CD14-positive monocyte (primary cell): ENCODE measurements at regions not wholly inside any gene's neighbourhood (a gene's known extent, or its start where the extent isn't known, plus 50 kb on each side); places are given as distances from the start of the nearest gene placed in this dataset.

Source experiments
- DNase-seq, 3 donors: peaks; one replicate each; pipeline ENCODE4 v3.0.0-alpha.2; 2011 to 2022
- H2AFZ ChIP-seq: 2 replicates; pipeline ENCODE4 v1.6.0; 2012; ENCODE audit warnings: mild to moderate bottlenecking, low read depth, low read length, inconsistent platforms; ENCODE audit not compliant: insufficient read depth, poor library complexity, severe bottlenecking
- H3K27ac ChIP-seq, 2 donors: 1 replicate in 1 of 2; 2 replicates in 1 of 2; pipeline ENCODE4 v1.5.1; 2012 to 2013; ENCODE audit warnings: low read length in 2 of 2, control low read depth in 1 of 2, inconsistent platforms in 1 of 2, low read depth in 1 of 2, mild to moderate bottlenecking in 1 of 2
- H3K27me3 ChIP-seq, 2 donors: one replicate each; pipeline versions ENCODE4 v1.6.0 to v1.6.1; 2011 to 2013; ENCODE audit warnings: low read length in 2 of 2; ENCODE audit not compliant: control insufficient read depth in 2 of 2, insufficient read depth in 2 of 2
- H3K36me3 ChIP-seq, 2 donors: replicated peaks in 1 of 2; 1 replicate in 1 of 2; 2 replicates in 1 of 2; pipeline versions ENCODE4 v1.5.1 to v1.6.1; 2012 to 2013; ENCODE audit warnings: low read length in 2 of 2, control low read depth in 1 of 2, inconsistent platforms in 1 of 2, mild to moderate bottlenecking in 1 of 2; ENCODE audit not compliant: insufficient read depth in 2 of 2, control insufficient read depth in 1 of 2
- H3K4me1 ChIP-seq, 2 donors: 1 replicate in 1 of 2; 2 replicates in 1 of 2; pipeline versions ENCODE4 v1.5.1 to v1.6.1; 2012 to 2013; ENCODE audit warnings: low read length in 2 of 2, control low read depth in 1 of 2, inconsistent platforms in 1 of 2, mild to moderate bottlenecking in 1 of 2, moderate library complexity in 1 of 2; ENCODE audit not compliant: insufficient read depth in 2 of 2, control insufficient read depth in 1 of 2
- H3K4me2 ChIP-seq: replicated peaks from 2 replicates; pipeline ENCODE3; 2012; ENCODE audit warnings: low read length, moderate library complexity, mild to moderate bottlenecking; ENCODE audit not compliant: poor library complexity, severe bottlenecking; ENCODE audit errors: extremely low read depth
- H3K4me3 ChIP-seq, 3 experiments: fragments of 200-600 bp in 1 of 3; sonication (generic) in 1 of 3; replicated peaks in 1 of 3; 1 replicate in 2 of 3; 2 replicates in 1 of 3; pipeline ENCODE4 v1.5.1; 2011 to 2013; ENCODE audit warnings: low read length in 3 of 3, mild to moderate bottlenecking in 3 of 3, control low read depth in 2 of 3, low read depth in 2 of 3, inconsistent platforms in 1 of 3, moderate library complexity in 1 of 3
- H3K79me2 ChIP-seq: 2 replicates; pipeline ENCODE4 v1.6.0; 2012; ENCODE audit warnings: mild to moderate bottlenecking, control low read depth, inconsistent platforms, low read length, moderate library complexity; ENCODE audit not compliant: insufficient read depth
- H3K9ac ChIP-seq: 2 replicates; pipeline ENCODE4 v1.6.0; 2017; ENCODE audit warnings: low read length, mild to moderate bottlenecking; ENCODE audit not compliant: insufficient read depth, poor library complexity, severe bottlenecking
- H3K9me3 ChIP-seq, 2 donors: replicated peaks in 1 of 2; 1 replicate in 1 of 2; 2 replicates in 1 of 2; pipeline versions ENCODE4 v1.5.1 to v1.6.1; 2012 to 2013; ENCODE audit warnings: low read length in 2 of 2, control low read depth in 1 of 2; ENCODE audit not compliant: control insufficient read depth in 1 of 2, insufficient read depth in 1 of 2
- H4K20me1 ChIP-seq: 2 replicates; pipeline ENCODE4 v1.6.0; 2012; ENCODE audit warnings: mild to moderate bottlenecking, low read length, control low read depth, moderate library complexity; ENCODE audit not compliant: insufficient read depth
- H3K27ac Mint-ChIP-seq, 7 donors: one replicate each; pipeline ENCODE4 v1.8.0; 2020; ENCODE audit warnings: mild to moderate bottlenecking in 7 of 7, mixed read lengths in 7 of 7, moderate library complexity in 6 of 7, inconsistent platforms in 2 of 7
- H3K27me3 Mint-ChIP-seq, 3 donors: one replicate each; pipeline ENCODE4 v1.8.0; 2021 to 2022; ENCODE audit warnings: low read depth in 3 of 3, mild to moderate bottlenecking in 3 of 3, mixed read lengths in 3 of 3, moderate library complexity in 3 of 3, inconsistent platforms in 1 of 3
- H3K36me3 Mint-ChIP-seq, 2 donors: one replicate each; pipeline ENCODE4 v1.8.0; 2020; ENCODE audit warnings: mixed read lengths in 2 of 2, inconsistent platforms in 1 of 2, mild to moderate bottlenecking in 1 of 2
- H3K4me1 Mint-ChIP-seq: one replicate; pipeline ENCODE4 v1.8.0; 2020; ENCODE audit warnings: mild to moderate bottlenecking, mixed read lengths
- H3K4me3 Mint-ChIP-seq, 2 donors: one replicate each; pipeline ENCODE4 v1.8.0; 2020; ENCODE audit warnings: mild to moderate bottlenecking in 2 of 2, mixed read lengths in 2 of 2, moderate library complexity in 1 of 2
- H3K9me3 Mint-ChIP-seq, 7 donors: one replicate each; pipeline ENCODE4 v1.8.0; 2020 to 2022; ENCODE audit warnings: mixed read lengths in 7 of 7, mild to moderate bottlenecking in 6 of 7, moderate library complexity in 6 of 7, inconsistent platforms in 2 of 7
- CTCF ChIP-seq: fragments of 200-600 bp; IDR thresholded peaks from one replicate; pipeline ENCODE4 v1.8.0; 2022; ENCODE audit warnings: antibody characterized with exemption, mild to moderate bottlenecking
- WGBS: methylation state at CpG from one replicate; pipeline ENCODE4 v1.1.5; 2013; ENCODE audit warnings: missing lambda C conversion rate; ENCODE audit not compliant: insufficient coverage; 5-methylcytosine and 5-hydroxymethylcytosine counted together
- intact Hi-C, 2 donors: fragments of 100-400 bp; cut with micrococcal nuclease; formaldehyde crosslinking; loops; one replicate each; pipeline versions ENCODE4 v1.15.0 to v1.15.1; 2023

GRCh38 chr2:180190851-180191250 lies 183.8 kb upstream of the CWC22 start:
- Histone ChIP-seq H3K27me3 (no peaks in the 10 kb centered on the region), H3K4me3 (no peak overlapping the region), H3K4me1 (no peaks in the 10 kb centered on the region), H2AFZ (no peak overlapping the region), H3K27ac (no peak overlapping the region), H3K9ac (no peak overlapping the region), H3K9me3 (no peaks in the 10 kb centered on the region), H3K36me3 (no peaks in the 10 kb centered on the region), H3K79me2 (no peaks in the 10 kb centered on the region), H4K20me1 (no peaks in the 10 kb centered on the region), H3K4me2 (no peak overlapping the region)
- Mint-ChIP-seq H3K36me3 (no peaks in the 10 kb centered on the region), H3K27ac (no peak overlapping the region), H3K4me3 (no peak overlapping the region), H3K9me3 (peaks cover 0 to 5% (median 0%) of the 10 kb centered on the region in 7 donors), H3K4me1 (no peaks in the 10 kb centered on the region), H3K27me3 (no peaks in the 10 kb centered on the region)
- WGBS, result 100% methylated on average over 1 of the region's 2 CpGs
- intact Hi-C loops, result no loop called here
- TF ChIP-seq CTCF, result no peak
- no peak for DNase-seq

GRCh38 chr2:180187611-180188010 lies 180.5 kb upstream of the CWC22 start:
- WGBS, result no CpG with 5 or more reads among the region's 2 CpGs

More at GRCh38 chr2:180187611-180188010, 180.5 kb upstream of the CWC22 start:
- Histone ChIP-seq H3K27me3 (no peaks in the 10 kb centered on the region), H2AFZ (no peak overlapping the region), H3K9ac (no peak overlapping the region), H3K4me2 (no peak overlapping the region), H3K79me2 (no peaks in the 10 kb centered on the region), H3K4me1 (no peaks in the 10 kb centered on the region), H3K36me3 (no peaks in the 10 kb centered on the region), H3K4me3 (no peak overlapping the region), H3K27ac (no peak overlapping the region), H4K20me1 (no peaks in the 10 kb centered on the region), H3K9me3 (no peaks in the 10 kb centered on the region)
- DNase-seq, result no peak
- Mint-ChIP-seq H3K4me3 (no peak overlapping the region), H3K27me3 (no peaks in the 10 kb centered on the region), H3K36me3 (no peaks in the 10 kb centered on the region), H3K27ac (no peak overlapping the region), H3K9me3 (peaks cover 0 to 2% (median 0%) of the 10 kb centered on the region in 7 donors), H3K4me1 (no peaks in the 10 kb centered on the region)
- intact Hi-C loops, result no loop called here
- TF ChIP-seq CTCF, result no peak
